Colonic mucosa (tissue), 4 donors: ENCODE measurements at regions not wholly inside any gene's neighbourhood (a gene's known extent, or its start where the extent isn't known, plus 50 kb on each side); places are given as distances from the start of the nearest gene placed in this dataset.

Experiments used
- DNase-seq: peaks from one replicate; pipeline ENCODE4 v3.0.0-alpha.2; 2020
- H3K27ac ChIP-seq: fragments of 200-600 bp; one replicate; pipeline ENCODE4 v1.8.0; 2021
- H3K27me3 ChIP-seq: fragments of 200-600 bp; one replicate; pipeline ENCODE4 v1.8.0; 2021
- H3K36me3 ChIP-seq: fragments of 200-600 bp; one replicate; pipeline ENCODE4 v1.8.0; 2021
- H3K4me1 ChIP-seq: fragments of 200-600 bp; one replicate; pipeline ENCODE4 v1.8.0; 2021; ENCODE audit warnings: mild to moderate bottlenecking
- H3K4me3 ChIP-seq: fragments of 200-600 bp; one replicate; pipeline ENCODE4 v1.8.0; 2021
- H3K9ac ChIP-seq, 2 donors: one replicate each; pipeline ENCODE4 v1.7.0; 2013; ENCODE audit warnings: control low read depth in 2 of 2, low read depth in 2 of 2, low read length in 2 of 2
- H3K9me3 ChIP-seq: fragments of 200-600 bp; one replicate; pipeline ENCODE4 v1.8.0; 2021
- CTCF ChIP-seq: fragments of 200-600 bp; IDR thresholded peaks from one replicate; pipeline ENCODE4 v1.8.0; 2022; ENCODE audit warnings: antibody characterized with exemption, mild to moderate bottlenecking
- intact Hi-C: fragments of 100-400 bp; cut with DNase I; formaldehyde crosslinking; loops from one replicate; pipeline ENCODE4 v1.14.1; 2022
- donor health status: healthy.
- donor health status: DM: no; HTN: no; CAD: no.
- donor health status: DM: no; HTN: no; CAD: no.

- no peak overlapping the region for H3K4me3 ChIP-seq
- no peak overlapping the region for H3K9ac ChIP-seq
- no peaks in the 10 kb centered on the region for H3K36me3 ChIP-seq
- no peak overlapping the region for H3K27ac ChIP-seq
- DNase-seq: no peak
- no peaks in the 10 kb centered on the region for H3K4me1 ChIP-seq
- H3K9me3 ChIP-seq: no peaks in the 10 kb centered on the region
- no peaks in the 10 kb centered on the region for H3K27me3 ChIP-seq
- no peak for TF ChIP-seq CTCF
- intact Hi-C loops: no loop called here
Observed at GRCh38 chr14:27372771-27373170, 774.9 kb upstream of the NOVA1 start.

- Histone ChIP-seq H3K27me3 (no peaks in the 10 kb centered on the region), H3K4me3 (no peak overlapping the region), H3K36me3 (no peaks in the 10 kb centered on the region), H3K4me1 (no peaks in the 10 kb centered on the region), H3K9me3 (no peaks in the 10 kb centered on the region), H3K27ac (no peak overlapping the region), H3K9ac (no peak overlapping the region)
- intact Hi-C loops: no loop called here
- TF ChIP-seq CTCF: no peak
- no peak for DNase-seq
Observed at GRCh38 chr14:27384124-27384523, 786.3 kb upstream of the NOVA1 start.

- no peak overlapping the region for H3K9ac ChIP-seq
Observed at GRCh38 chr14:27386391-27386790, 788.6 kb upstream of the NOVA1 start.

GRCh38 chr14:27387463-27387862, 789.6 kb upstream of the NOVA1 start:
- H3K27me3 ChIP-seq: no peaks in the 10 kb centered on the region
- H3K9me3 ChIP-seq: no peaks in the 10 kb centered on the region
- TF ChIP-seq CTCF: no peak
- intact Hi-C loops: no loop called here
- H3K4me1 ChIP-seq: no peaks in the 10 kb centered on the region
- no peak overlapping the region for H3K4me3 ChIP-seq
- no peaks in the 10 kb centered on the region for H3K36me3 ChIP-seq
- H3K9ac ChIP-seq: no peak overlapping the region
- no peak overlapping the region for H3K27ac ChIP-seq
- no peak for DNase-seq

More at GRCh38 chr14:27386391-27386790, 788.6 kb upstream of the NOVA1 start:
- TF ChIP-seq CTCF: no peak
- no peaks in the 10 kb centered on the region for H3K4me1 ChIP-seq
- no peaks in the 10 kb centered on the region for H3K9me3 ChIP-seq
- no peak overlapping the region for H3K4me3 ChIP-seq
- no peak overlapping the region for H3K27ac ChIP-seq
- no peaks in the 10 kb centered on the region for H3K27me3 ChIP-seq
- intact Hi-C loops: no loop called here
- H3K36me3 ChIP-seq: no peaks in the 10 kb centered on the region
- DNase-seq: no peak

- no peak for TF ChIP-seq CTCF
- H3K9me3 ChIP-seq: no peaks in the 10 kb centered on the region
- H3K27me3 ChIP-seq: no peaks in the 10 kb centered on the region
- no peaks in the 10 kb centered on the region for H3K4me1 ChIP-seq
- no peak overlapping the region for H3K9ac ChIP-seq
- DNase-seq: no peak
- H3K36me3 ChIP-seq: no peaks in the 10 kb centered on the region
- no peak overlapping the region for H3K4me3 ChIP-seq
- intact Hi-C loops: no loop called here
- no peak overlapping the region for H3K27ac ChIP-seq
Observed at GRCh38 chr14:27389402-27389801, 791.6 kb upstream of the NOVA1 start.

- no peak for TF ChIP-seq CTCF
- intact Hi-C loops: no loop called here
- no peak overlapping the region for H3K9ac ChIP-seq
- no peak for DNase-seq
- no peak overlapping the region for H3K27ac ChIP-seq
- H3K36me3 ChIP-seq: no peaks in the 10 kb centered on the region
- H3K4me1 ChIP-seq: no peaks in the 10 kb centered on the region
- no peak overlapping the region for H3K4me3 ChIP-seq
- H3K9me3 ChIP-seq: no peaks in the 10 kb centered on the region
- no peaks in the 10 kb centered on the region for H3K27me3 ChIP-seq
Observed at GRCh38 chr14:27390155-27390554, 792.3 kb upstream of the NOVA1 start.
